PC-3 (cell line): ENCODE measurements at regions not wholly inside any gene's neighbourhood (a gene's known extent, or its start where the extent isn't known, plus 50 kb on each side); places are given as distances from the start of the nearest gene placed in this dataset.

ENCODE experiments used
- ATAC-seq: fragments of 200-7000 bp; cut with Tn5 transposase; 2 replicates; pipeline ENCODE4 v1.9.1; 2020; ENCODE audit warnings: mild to moderate bottlenecking, moderate library complexity
- BruUV-seq: library from RNA; stranded (reverse); fragments of 400-500 nt; replicated peaks from 2 replicates; lab custom pipeline; 2021; lab: Mats Ljungman, UMichigan
- CTCF ChIA-PET: fragments of 300-600 bp; sonication (Branson Sonifier 250); formaldehyde crosslinking; loops from one replicate; lab custom pipeline; 2022; ENCODE audit warnings: antibody characterized with exemption; lab: Charles Lee
- POLR2A ChIA-PET: fragments of 300-600 bp; sonication (Branson Sonifier 250); formaldehyde crosslinking; loops from one replicate; lab custom pipeline; 2022; ENCODE audit warnings: antibody characterized with exemption; ENCODE audit not compliant: unreplicated experiment; lab: Charles Lee
- DNase-seq: peaks from one replicate; pipeline ENCODE4 v3.0.0-alpha.2; 2015
- H2AFZ ChIP-seq: fragments of 300-600 bp; sonication (generic); 2 replicates; pipeline ENCODE4 v1.6.0; 2016; ENCODE audit warnings: antibody characterized with exemption, low read length
- H3F3A ChIP-seq: fragments of 300-600 bp; sonication (generic); one replicate; pipeline ENCODE4 v1.6.0; 2017; ENCODE audit warnings: antibody characterized with exemption, low read length, control low read depth, mild to moderate bottlenecking; ENCODE audit not compliant: unreplicated experiment
- H3K27ac ChIP-seq: fragments of 300-600 bp; sonication (generic); 2 replicates; pipeline ENCODE4 v1.5.1; 2016; ENCODE audit warnings: mild to moderate bottlenecking, low read length
- H3K27me3 ChIP-seq: fragments of 300-600 bp; sonication (generic); 2 replicates; pipeline ENCODE4 v1.6.1; 2016; ENCODE audit warnings: low read length, mixed read lengths
- H3K36me3 ChIP-seq: fragments of 300-600 bp; sonication (generic); 2 replicates; pipeline ENCODE4 v1.6.1; 2016; ENCODE audit warnings: low read depth, mixed run types, low read length, mixed read lengths
- H3K4me1 ChIP-seq: fragments of 300-600 bp; sonication (generic); 2 replicates; pipeline ENCODE4 v1.5.1; 2016; ENCODE audit warnings: low read length; ENCODE audit not compliant: insufficient read depth
- H3K4me2 ChIP-seq: fragments of 300-600 bp; sonication (generic); 2 replicates; pipeline ENCODE4 v1.6.0; 2016; ENCODE audit warnings: low read length
- H3K4me3 ChIP-seq: fragments of 300-600 bp; sonication (generic); 2 replicates; pipeline ENCODE4 v1.5.1; 2016; ENCODE audit warnings: mild to moderate bottlenecking, low read length, mixed read lengths
- H3K79me2 ChIP-seq: fragments of 300-600 bp; sonication (generic); 2 replicates; pipeline ENCODE4 v1.6.1; 2017; ENCODE audit warnings: low read length, mixed read lengths
- H3K9ac ChIP-seq: fragments of 300-600 bp; sonication (generic); 2 replicates; pipeline ENCODE4 v1.6.0; 2016; ENCODE audit warnings: mild to moderate bottlenecking, low read length
- H3K9me2 ChIP-seq: fragments of 300-600 bp; sonication (generic); replicated peaks from 2 replicates; pipeline ENCODE4 v1.6.1; 2016; ENCODE audit warnings: mixed run types, low read length, mixed read lengths
- H3K9me3 ChIP-seq: fragments of 300-600 bp; sonication (generic); 2 replicates; pipeline ENCODE4 v1.6.1; 2016; ENCODE audit warnings: low read length, mixed read lengths
- H4K20me1 ChIP-seq: fragments of 300-600 bp; sonication (generic); 2 replicates; pipeline ENCODE4 v1.6.1; 2016; ENCODE audit warnings: low read length, mixed read lengths
- EZH2 ChIP-seq: fragments of 300-600 bp; sonication (generic); IDR thresholded peaks from one replicate; pipeline ENCODE4 v1.6.1; 2017; ENCODE audit warnings: antibody characterized with exemption, mild to moderate bottlenecking, low read length; ENCODE audit not compliant: unreplicated experiment
- EZH2phosphoT487 ChIP-seq: fragments of 300-600 bp; sonication (generic); IDR thresholded peaks from 2 replicates; pipeline ENCODE4 v1.6.1; 2018; ENCODE audit warnings: mild to moderate bottlenecking, antibody characterized with exemption, low read length, borderline replicate concordance
- intact Hi-C: fragments of 100-400 bp; cut with micrococcal nuclease; formaldehyde crosslinking; loops from 2 replicates; pipeline ENCODE4 v1.9.0; 2023
- TF ChIP-seq, protein P1 (sequence below): fragments of 300-600 bp; sonication (generic); conservative IDR thresholded peaks from 2 replicates; pipeline ENCODE4 v1.5.1; 2017; ENCODE audit warnings: antibody characterized with exemption, low read depth, mild to moderate bottlenecking, low read length

DNA sequence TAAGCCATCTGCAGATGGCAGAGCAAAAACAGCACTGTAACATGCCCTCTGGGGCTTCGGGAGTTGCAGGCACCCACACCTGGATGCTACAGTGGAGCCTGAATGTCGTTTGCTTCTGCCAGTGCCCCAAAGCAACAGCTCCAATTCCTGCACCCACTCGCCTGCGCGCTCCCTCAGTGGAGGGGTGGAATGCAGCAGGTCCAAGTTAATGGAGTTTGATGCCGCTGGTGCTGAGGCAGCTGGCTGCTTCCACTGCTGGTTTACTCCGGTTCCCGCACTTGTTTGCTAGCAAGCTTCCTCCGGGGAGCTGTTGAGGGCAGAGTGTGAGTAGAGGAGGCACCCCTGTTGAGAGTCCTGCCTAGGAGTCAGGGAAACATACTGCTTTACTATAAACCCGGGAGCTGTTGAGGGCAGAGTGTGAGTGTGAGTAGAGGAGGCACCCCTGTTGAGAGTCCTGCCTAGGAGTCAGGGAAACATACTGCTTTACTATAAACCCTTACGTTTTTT lies 584.0 kb upstream of the TMPRSS15 start:
- DNase-seq (no peak), ATAC-seq (no peak; the same call in 1 of the 2 replicates)
- ChIA-PET POLR2A (no interaction called here), CTCF (no interaction called here)
- no peaks in the 10 kb centered on the region for H3F3A ChIP-seq
- H3K9me3 ChIP-seq = 0 out of 2 replicates have a peak, but pooled peaks cover 9% of the 10 kb centered on the region
- no peaks in the 10 kb centered on the region for H3K4me1 ChIP-seq
- H2AFZ ChIP-seq = no peak overlapping the region
- H4K20me1 ChIP-seq = no peaks in the 10 kb centered on the region
- intact Hi-C loops = no loop called here
- H3K4me3 ChIP-seq = no peak overlapping the region
- H3K9ac ChIP-seq = no peak overlapping the region
- H3K9me2 ChIP-seq = no peaks in the 10 kb centered on the region
- no TSS peak for BruUV-seq
- H3K4me2 ChIP-seq = no peak overlapping the region
- H3K79me2 ChIP-seq = no peaks in the 10 kb centered on the region
- peaks cover 33% of the 10 kb centered on the region for H3K27me3 ChIP-seq
- H3K27ac ChIP-seq = no peak overlapping the region
- TF ChIP-seq EZH2 = no peak
- no peak for TF ChIP-seq EZH2phosphoT487
- TF ChIP-seq, protein P1, sequence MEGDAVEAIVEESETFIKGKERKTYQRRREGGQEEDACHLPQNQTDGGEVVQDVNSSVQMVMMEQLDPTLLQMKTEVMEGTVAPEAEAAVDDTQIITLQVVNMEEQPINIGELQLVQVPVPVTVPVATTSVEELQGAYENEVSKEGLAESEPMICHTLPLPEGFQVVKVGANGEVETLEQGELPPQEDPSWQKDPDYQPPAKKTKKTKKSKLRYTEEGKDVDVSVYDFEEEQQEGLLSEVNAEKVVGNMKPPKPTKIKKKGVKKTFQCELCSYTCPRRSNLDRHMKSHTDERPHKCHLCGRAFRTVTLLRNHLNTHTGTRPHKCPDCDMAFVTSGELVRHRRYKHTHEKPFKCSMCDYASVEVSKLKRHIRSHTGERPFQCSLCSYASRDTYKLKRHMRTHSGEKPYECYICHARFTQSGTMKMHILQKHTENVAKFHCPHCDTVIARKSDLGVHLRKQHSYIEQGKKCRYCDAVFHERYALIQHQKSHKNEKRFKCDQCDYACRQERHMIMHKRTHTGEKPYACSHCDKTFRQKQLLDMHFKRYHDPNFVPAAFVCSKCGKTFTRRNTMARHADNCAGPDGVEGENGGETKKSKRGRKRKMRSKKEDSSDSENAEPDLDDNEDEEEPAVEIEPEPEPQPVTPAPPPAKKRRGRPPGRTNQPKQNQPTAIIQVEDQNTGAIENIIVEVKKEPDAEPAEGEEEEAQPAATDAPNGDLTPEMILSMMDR = no peak
- H3K36me3 ChIP-seq = no peaks in the 10 kb centered on the region

DNA sequence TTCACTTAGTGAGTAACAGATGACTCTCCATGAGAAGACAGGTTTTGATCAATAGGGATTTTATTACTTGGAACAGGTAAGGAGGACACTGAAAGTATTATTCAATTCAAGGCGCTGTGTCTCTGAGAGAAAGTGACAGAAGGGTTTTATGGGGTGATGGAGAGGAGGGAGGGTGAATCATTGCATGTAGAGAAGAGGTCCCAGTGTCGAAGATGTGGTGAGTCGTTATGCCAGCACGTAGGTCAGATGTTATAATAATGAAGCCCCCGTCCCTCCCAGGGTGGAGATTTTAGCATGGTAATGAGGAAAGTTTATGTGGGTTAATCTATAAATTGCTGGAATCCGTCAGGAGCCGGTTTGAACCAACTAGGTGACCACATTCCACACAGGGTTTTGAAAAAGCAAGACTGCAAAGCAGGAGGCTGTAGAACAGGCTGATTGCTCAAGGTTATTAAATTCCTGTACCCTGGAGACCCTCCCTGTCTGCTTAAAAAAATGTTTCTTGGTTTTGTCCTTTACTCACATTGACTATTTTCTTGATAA lies 586.4 kb upstream of the TMPRSS15 start:
- Histone ChIP-seq H3F3A (no peaks in the 10 kb centered on the region), H3K79me2 (no peaks in the 10 kb centered on the region), H2AFZ (no peak overlapping the region), H3K4me2 (no peak overlapping the region), H4K20me1 (no peaks in the 10 kb centered on the region), H3K9me2 (no peaks in the 10 kb centered on the region), H3K27me3 (peaks cover 33% of the 10 kb centered on the region), H3K4me3 (no peak overlapping the region), H3K36me3 (no peaks in the 10 kb centered on the region), H3K27ac (no peak overlapping the region), H3K4me1 (no peaks in the 10 kb centered on the region), H3K9me3 (0 out of 2 replicates have a peak, but pooled peaks cover under 1% of the 10 kb centered on the region), H3K9ac (no peak overlapping the region)
- DNase-seq (no peak), ATAC-seq (no peak)
- no TSS peak for BruUV-seq
- POLR2A ChIA-PET = no interaction called here
- CTCF ChIA-PET = no interaction called here
- intact Hi-C loops = no loop called here
- TF ChIP-seq EZH2phosphoT487 (no peak), EZH2 (no peak)
- TF ChIP-seq, protein P1 = no peak

DNA sequence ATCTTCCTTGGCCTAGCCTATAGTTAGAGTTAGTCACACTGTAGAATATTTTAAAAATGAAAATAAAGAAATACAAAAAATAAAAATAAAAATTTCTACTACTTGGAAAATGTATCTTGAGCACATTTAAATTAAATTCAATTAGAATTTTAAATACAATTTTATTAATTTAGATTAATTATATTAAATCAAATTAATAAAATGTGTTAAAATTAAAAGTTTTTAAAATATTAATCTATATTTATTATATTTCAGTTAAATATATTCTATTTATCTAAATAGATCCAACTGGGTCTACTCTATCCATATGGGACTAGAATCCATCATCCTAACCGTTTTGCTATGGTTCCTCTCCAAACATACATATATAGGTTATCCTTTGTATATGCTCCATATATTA lies 588.3 kb upstream of the TMPRSS15 start:
- H3K9me2 ChIP-seq = no peaks in the 10 kb centered on the region
- no TSS peak for BruUV-seq
- H3K4me3 ChIP-seq = no peak overlapping the region
- no peaks in the 10 kb centered on the region for H3K9me3 ChIP-seq
- H3K4me2 ChIP-seq = no peak overlapping the region
- no peak overlapping the region for H3K9ac ChIP-seq
- H3K4me1 ChIP-seq = no peaks in the 10 kb centered on the region
- CTCF ChIA-PET = no interaction called here
- no peak for DNase-seq
- POLR2A ChIA-PET = no interaction called here
- no peaks in the 10 kb centered on the region for H3K79me2 ChIP-seq
- TF ChIP-seq, protein P1 = no peak
- no peak for TF ChIP-seq EZH2
- TF ChIP-seq EZH2phosphoT487 = no peak
- intact Hi-C loops = no loop called here
- no peak overlapping the region for H2AFZ ChIP-seq
- peaks cover 26% of the 10 kb centered on the region for H3K27me3 ChIP-seq
- H3K36me3 ChIP-seq = no peaks in the 10 kb centered on the region
- ATAC-seq = no peak
- no peak overlapping the region for H3K27ac ChIP-seq
- no peaks in the 10 kb centered on the region for H3F3A ChIP-seq
- H4K20me1 ChIP-seq = no peaks in the 10 kb centered on the region
